HTR-8/SVneo (cell line): ENCODE measurements at regions not wholly inside any gene's neighbourhood (a gene's known extent, or its start where the extent isn't known, plus 50 kb on each side); places are given as distances from the start of the nearest gene placed in this dataset.
"Not testable (repeated sequence)": the region's sequence is repeated elsewhere in the genome, so short reads cannot be mapped to it uniquely, and the experiment has no call there.

Experiments used
- DNase-seq: peaks from one replicate; pipeline ENCODE4 v3.0.0; 2011; ENCODE audit warnings: low spot score, mixed read lengths; ENCODE audit not compliant: insufficient read length
- FAIRE-seq: peaks from 2 replicates; lab custom pipeline; 2011; peaks lifted over from hg19 to GRCh38; lab: Jason Lieb, UNC

DNA sequence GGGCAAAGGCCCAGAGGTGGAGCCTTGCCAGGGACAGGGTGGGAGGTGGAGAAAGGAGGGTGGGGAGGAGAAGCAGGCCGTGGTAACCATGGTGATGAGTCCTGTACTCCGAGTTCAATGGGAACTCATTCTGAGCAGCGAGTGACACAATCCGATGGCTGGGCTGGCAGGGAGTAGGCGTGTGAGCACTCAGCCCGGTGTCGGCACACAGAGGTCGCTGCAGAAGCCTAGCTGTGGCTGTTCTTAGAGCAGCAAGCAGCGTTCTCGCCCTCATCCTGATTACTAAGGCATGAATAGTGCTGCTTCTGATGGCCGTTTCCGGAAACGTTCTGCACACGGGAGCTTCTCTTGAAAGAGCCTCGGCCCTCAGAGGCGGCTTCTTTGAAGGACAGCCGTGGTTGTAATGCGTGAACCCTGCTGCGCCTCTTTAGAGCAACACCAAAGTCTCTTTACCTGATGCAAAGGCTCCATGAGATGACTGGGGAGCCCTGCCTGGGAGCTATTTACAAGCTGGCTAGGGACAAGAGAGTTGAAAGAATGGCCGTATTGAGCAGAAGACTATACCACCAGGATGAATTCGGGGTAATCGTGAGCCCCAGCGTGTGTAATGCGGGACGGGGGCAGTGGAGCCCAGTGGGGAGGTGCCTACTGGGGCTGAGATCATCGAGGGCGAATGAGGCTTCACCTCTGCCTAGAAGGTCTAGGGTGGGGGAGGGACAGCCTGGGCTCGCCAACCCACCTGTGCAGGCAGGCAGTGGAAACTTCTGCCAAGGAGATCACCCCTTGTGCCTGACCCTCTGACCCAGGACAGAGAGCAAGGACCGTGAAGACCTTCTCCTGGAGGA is 72.8 kb upstream of the PAX7 start:
- FAIRE-seq (no peak), DNase-seq (no peak)

DNA sequence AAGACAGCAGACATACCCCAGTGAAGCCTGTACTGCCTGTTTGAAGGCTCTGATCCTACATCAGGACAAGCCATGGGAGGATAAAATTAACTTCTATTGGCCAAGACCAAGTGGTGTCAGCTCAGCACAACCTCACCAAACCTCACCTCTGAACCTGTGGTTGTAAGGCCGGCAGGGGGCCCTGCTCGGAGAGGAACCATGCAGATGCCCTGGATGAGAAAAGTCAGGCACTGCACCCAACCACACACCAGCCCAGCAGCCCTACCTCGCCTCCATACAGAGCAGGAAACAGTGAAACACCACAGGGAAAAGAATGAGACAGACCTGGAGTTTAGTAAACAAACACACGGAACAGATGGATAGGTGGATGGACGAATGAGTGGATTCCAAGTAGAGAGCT is 70.0 kb upstream of the PAX7 start:
- DNase-seq (no peak), FAIRE-seq (no peak)

- FAIRE-seq (no peak), DNase-seq (no peak)
Measured at GRCh38 chr1:18561967-18562366, 68.7 kb upstream of the PAX7 start.

DNA sequence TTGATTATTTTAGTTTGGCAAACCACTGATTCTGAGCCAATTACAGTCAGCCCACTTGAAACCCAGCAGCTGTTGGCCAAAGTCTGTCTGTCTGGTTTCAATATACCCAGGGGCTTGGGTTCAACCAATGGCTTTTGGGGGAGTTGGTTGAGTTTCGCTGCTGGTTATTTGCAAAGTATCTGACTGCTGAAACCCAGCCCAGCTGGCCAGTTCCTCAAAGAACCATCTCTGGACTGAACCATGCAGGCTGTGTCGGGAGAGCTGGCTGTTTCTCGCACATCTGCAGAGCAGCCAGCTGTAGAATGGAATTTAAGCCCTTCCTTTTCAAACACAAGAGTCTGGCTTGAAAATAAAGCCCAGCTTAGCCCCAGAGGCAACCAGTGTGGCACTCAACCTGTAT is 66.0 kb upstream of the PAX7 start:
- DNase-seq (no peak), FAIRE-seq (no peak)

DNA sequence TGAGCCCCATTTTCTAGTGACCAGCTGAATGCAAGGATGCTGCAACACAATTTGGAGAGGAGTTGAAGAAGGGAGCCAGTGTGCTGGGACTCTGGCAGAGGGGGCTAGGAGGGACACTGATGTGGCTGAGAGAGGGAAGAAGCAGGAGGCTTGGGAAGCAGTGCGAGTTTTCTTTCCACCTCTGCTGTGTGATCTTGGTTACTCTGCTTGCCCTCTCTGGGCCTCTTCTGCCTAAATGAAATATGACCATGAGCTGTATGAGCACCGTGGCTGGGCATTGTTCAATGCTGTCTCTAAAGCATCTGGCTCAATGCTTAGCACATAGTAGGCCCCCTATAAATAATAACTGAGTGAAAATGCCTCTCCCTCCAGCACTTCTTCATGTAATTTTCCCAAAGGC is 65.3 kb upstream of the PAX7 start:
- no peak for DNase-seq
- no peak for FAIRE-seq

DNA sequence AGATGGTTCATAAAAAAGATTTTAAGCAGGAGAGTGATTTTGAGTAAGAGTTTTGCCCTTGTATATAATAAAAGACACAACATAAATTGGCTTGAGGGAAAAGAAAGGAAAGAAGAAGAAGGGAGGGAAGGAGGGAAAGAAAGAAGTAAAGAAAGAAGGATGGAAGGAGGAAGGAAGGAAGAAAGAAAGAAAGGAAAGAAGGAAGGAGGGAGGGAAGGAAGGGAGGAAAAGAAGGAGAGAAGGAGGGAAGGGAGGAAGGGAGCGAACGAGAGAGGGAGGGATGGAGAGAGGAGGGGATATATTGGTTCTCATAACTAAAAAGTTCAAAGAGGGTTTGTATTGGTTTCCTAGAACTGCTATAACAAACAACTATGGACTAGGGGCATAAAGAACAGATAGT is 62.2 kb upstream of the PAX7 start:
- FAIRE-seq (no peak), DNase-seq (no peak)

GRCh38 chr1:18569251-18569650 is 61.4 kb upstream of the PAX7 start:
- DNase-seq = no peak
- no peak for FAIRE-seq

GRCh38 chr1:18569811-18570545 is 60.7 kb upstream of the PAX7 start:
- FAIRE-seq (no peak), DNase-seq (no peak)

GRCh38 chr1:18571275-18571674 is 59.4 kb upstream of the PAX7 start:
- FAIRE-seq (no peak), DNase-seq (no peak)

- no peak for FAIRE-seq
- DNase-seq = no peak
Measured at GRCh38 chr1:18572022-18572880, 58.4 kb upstream of the PAX7 start.

DNA sequence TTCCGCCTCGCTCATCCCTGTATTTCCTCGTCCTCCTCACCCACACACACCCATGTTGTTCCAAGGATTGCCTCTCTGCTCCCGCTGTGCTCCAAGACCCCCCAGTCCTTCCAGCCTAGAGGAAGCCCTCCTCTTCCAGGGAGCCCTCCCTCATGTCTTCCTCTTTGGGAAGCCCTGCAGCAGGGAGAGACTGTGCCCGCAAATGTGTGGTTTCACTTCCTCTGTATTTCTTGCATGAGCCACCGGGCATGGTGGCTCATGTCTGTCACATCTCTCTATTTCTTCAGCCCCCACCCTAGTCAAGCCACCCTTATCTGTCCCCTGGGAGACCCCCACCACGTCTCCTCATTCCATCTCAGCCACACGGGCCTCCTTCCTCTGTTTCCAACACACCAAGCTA is 57.5 kb upstream of the PAX7 start:
- FAIRE-seq (no peak), DNase-seq (no peak)

DNA sequence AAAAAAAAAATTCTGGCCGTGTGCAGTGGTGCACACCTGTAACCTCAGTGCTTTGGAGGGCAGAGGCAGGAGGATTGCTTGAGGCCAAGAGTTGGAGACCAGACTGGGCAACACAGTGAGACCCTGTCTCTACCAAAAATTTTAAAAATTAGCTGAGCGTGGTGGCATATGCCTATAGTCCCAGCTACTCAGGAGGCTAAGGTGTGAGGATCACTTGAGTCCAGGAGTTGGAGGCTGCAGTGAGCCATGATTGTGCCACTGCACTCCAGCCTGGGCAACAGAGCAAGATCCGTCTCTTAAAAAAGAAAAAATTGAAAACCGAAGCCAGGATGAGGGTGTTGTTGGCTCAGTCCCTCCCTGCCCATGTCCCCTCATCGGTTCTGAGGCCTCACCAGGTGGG is 55.9 kb upstream of the PAX7 start:
- no peak for FAIRE-seq
- no peak for DNase-seq

DNA sequence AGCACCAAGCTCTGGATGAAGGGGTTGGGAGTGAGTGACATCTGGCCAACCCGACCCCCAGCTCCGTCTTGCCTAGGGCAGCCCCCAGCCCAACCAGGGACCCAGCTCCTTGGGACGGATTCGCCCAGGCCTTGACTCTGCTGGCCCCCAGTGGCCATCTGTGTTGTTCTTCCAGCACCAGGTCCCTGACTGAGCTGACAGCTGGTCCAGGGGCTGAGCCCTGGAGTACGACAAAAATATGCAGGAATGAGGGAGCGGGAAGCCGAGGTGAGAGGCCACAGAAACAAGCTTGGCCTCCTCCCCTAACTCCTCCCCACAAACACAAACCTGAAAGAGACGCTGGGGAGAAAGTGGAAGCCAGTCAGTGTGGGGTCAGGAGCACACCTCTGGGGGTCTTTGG is 55.0 kb upstream of the PAX7 start:
- peak; percentile 51 for DNase-seq
- FAIRE-seq = no peak

- FAIRE-seq (no peak), DNase-seq (no peak)
Measured at GRCh38 chr1:18578271-18578670, 52.4 kb upstream of the PAX7 start.

GRCh38 chr1:18579267-18579666 is 51.4 kb upstream of the PAX7 start:
- FAIRE-seq = not testable (repeated sequence)

GRCh38 chr1:18580047-18580446 is 50.6 kb upstream of the PAX7 start:
- FAIRE-seq (no peak), DNase-seq (no peak)

More at GRCh38 chr1:18579267-18579666, 51.4 kb upstream of the PAX7 start:
- not testable (repeated sequence) for DNase-seq

- FAIRE-seq (no peak), DNase-seq (no peak)
Measured at GRCh38 chr1:18580691-18581419, 49.8 kb upstream of the PAX7 start.
